HEK293T (cell line): ENCODE measurements at regions not wholly inside any gene's neighbourhood (a gene's known extent, or its start where the extent isn't known, plus 50 kb on each side); places are given as distances from the start of the nearest gene placed in this dataset.

Source experiments
- ARNT ChIP-seq: fragments of 450-650 bp; IDR thresholded peaks from 2 replicates; pipeline ENCODE4 v1.6.1; 2017; ENCODE audit warnings: mild to moderate bottlenecking
- BHLHE40 ChIP-seq: fragments of 450-650 bp; IDR thresholded peaks from 2 replicates; pipeline ENCODE4 v1.6.1; 2016; ENCODE audit warnings: mild to moderate bottlenecking, moderate library complexity, borderline replicate concordance
- ELF4 ChIP-seq: fragments of 450-650 bp; IDR thresholded peaks from 2 replicates; pipeline ENCODE4 v1.6.1; 2017; ENCODE audit warnings: antibody characterized with exemption
- FOXK2 ChIP-seq: fragments of 450-650 bp; IDR thresholded peaks from 2 replicates; pipeline ENCODE4 v1.6.1; 2016; ENCODE audit warnings: mild to moderate bottlenecking
- FOXM1 ChIP-seq: fragments of 450-650 bp; IDR thresholded peaks from 2 replicates; pipeline ENCODE4 v1.6.1; 2017; ENCODE audit warnings: mild to moderate bottlenecking, borderline replicate concordance
- HDGF ChIP-seq: fragments of 450-650 bp; IDR thresholded peaks from 2 replicates; pipeline ENCODE4 v1.6.1; 2017; ENCODE audit warnings: antibody characterized with exemption, borderline replicate concordance
- L3MBTL2 ChIP-seq: fragments of 450-650 bp; conservative IDR thresholded peaks from 2 replicates; pipeline ENCODE4 v1.6.1; 2016; ENCODE audit warnings: mild to moderate bottlenecking
- LEF1 ChIP-seq: fragments of 450-650 bp; IDR thresholded peaks from 2 replicates; pipeline ENCODE4 v1.6.1; 2017; ENCODE audit warnings: mild to moderate bottlenecking, borderline replicate concordance
- NFRKB ChIP-seq: fragments of 450-650 bp; IDR thresholded peaks from 2 replicates; pipeline ENCODE4 v1.6.1; 2016; ENCODE audit warnings: mild to moderate bottlenecking, moderate library complexity
- SP1 ChIP-seq: fragments of 450-650 bp; IDR thresholded peaks from 2 replicates; pipeline ENCODE4 v1.6.1; 2017
- SUZ12 ChIP-seq: fragments of 450-650 bp; IDR thresholded peaks from 2 replicates; pipeline ENCODE4 v1.6.1; 2016; ENCODE audit warnings: mild to moderate bottlenecking
- TARDBP ChIP-seq: fragments of 450-650 bp; IDR thresholded peaks from 2 replicates; pipeline ENCODE4 v1.6.1; 2016
- ZNF384 ChIP-seq: fragments of 450-650 bp; IDR thresholded peaks from 2 replicates; pipeline ENCODE4 v1.6.1; 2016
- TF ChIP-seq, protein P1 (sequence below): fragments of 450-650 bp; IDR thresholded peaks from 2 replicates; pipeline ENCODE4 v1.6.1; 2016

DNA sequence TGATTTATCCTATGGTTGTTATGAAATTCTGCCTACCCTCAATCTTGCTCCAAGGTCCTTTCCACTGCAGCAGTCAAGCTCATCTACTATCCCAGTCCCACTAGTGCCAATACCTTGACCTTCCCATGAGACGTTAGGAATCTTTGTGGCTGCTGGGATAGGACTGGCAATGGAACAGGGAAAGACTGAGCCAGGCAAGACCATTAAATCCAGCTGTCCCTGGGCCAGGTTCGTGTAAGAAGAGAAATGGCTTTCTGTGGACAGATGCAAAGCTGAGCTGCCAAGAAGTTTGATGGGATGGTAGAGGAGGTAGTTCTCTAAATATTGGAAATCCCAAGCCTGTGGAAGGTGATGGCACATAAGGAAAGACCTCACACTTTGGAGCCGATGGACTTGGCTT is 50.1 kb upstream of the TMEM17 start:
- TF ChIP-seq FOXM1 = no peak
- no peak for TF ChIP-seq TARDBP
- no peak for TF ChIP-seq BHLHE40
- no peak for TF ChIP-seq SP1
- no peak for TF ChIP-seq FOXK2
- TF ChIP-seq, protein P1, sequence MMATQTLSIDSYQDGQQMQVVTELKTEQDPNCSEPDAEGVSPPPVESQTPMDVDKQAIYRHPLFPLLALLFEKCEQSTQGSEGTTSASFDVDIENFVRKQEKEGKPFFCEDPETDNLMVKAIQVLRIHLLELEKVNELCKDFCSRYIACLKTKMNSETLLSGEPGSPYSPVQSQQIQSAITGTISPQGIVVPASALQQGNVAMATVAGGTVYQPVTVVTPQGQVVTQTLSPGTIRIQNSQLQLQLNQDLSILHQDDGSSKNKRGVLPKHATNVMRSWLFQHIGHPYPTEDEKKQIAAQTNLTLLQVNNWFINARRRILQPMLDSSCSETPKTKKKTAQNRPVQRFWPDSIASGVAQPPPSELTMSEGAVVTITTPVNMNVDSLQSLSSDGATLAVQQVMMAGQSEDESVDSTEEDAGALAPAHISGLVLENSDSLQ = no peak
- TF ChIP-seq NFRKB = no peak
- TF ChIP-seq ARNT = no peak
- no peak for TF ChIP-seq SUZ12
- TF ChIP-seq LEF1 = no peak
- TF ChIP-seq L3MBTL2 = no peak
- no peak for TF ChIP-seq ZNF384
- no peak for TF ChIP-seq ELF4
- TF ChIP-seq HDGF = no peak
